CD4-positive, alpha-beta T cell (primary cell): ENCODE measurements at regions not wholly inside any gene's neighbourhood (a gene's known extent, or its start where the extent isn't known, plus 50 kb on each side); places are given as distances from the start of the nearest gene placed in this dataset.

Experiments
- ATAC-seq: fragments of 200-7000 bp; cut with Tn5 transposase; one replicate; pipeline ENCODE4 v1.10.0; 2022; ENCODE audit warnings: mild to moderate bottlenecking; ENCODE audit not compliant: poor library complexity
- CTCF ChIA-PET: fragments of 350-600 bp; sonication (Branson Sonifier 250); formaldehyde crosslinking; loops from one replicate; lab custom pipeline; 2021; ENCODE audit warnings: antibody characterized with exemption, inconsistent platforms; lab: Charles Lee
- POLR2A ChIA-PET: fragments of 350-600 bp; sonication (Branson Sonifier 250); formaldehyde crosslinking; loops from one replicate; lab custom pipeline; 2021; ENCODE audit warnings: antibody characterized with exemption, inconsistent platforms; lab: Charles Lee
- DNase-seq, 14 experiments: peaks; one replicate each; pipeline ENCODE4 v3.0.0-alpha.2; 2013 to 2020; ENCODE audit warnings: mixed read lengths in 2 of 14
- H3K27ac ChIP-seq, 2 donors: one replicate each; pipeline versions ENCODE4 v1.5.1 to v1.7.0; 2013; ENCODE audit warnings: low read length in 2 of 2, low read depth in 1 of 2, mild to moderate bottlenecking in 1 of 2
- H3K27me3 ChIP-seq, 2 experiments: 1 replicate in 1 of 2; 2 replicates in 1 of 2; pipeline versions ENCODE4 v1.6.1 to v1.7.0; 2013; ENCODE audit warnings: low read length in 2 of 2, control low read depth in 1 of 2, mild to moderate bottlenecking in 1 of 2, moderate library complexity in 1 of 2; ENCODE audit not compliant: insufficient read depth in 2 of 2, control insufficient read depth in 1 of 2
- H3K36me3 ChIP-seq: one replicate; pipeline ENCODE4 v1.6.1; 2013; ENCODE audit warnings: low read length, control low read depth; ENCODE audit not compliant: insufficient read depth
- H3K4me1 ChIP-seq: one replicate; pipeline ENCODE4 v1.6.1; 2013; ENCODE audit warnings: low read length, control low read depth; ENCODE audit not compliant: insufficient read depth
- H3K4me3 ChIP-seq: one replicate; pipeline ENCODE4 v1.5.1; 2013; ENCODE audit warnings: mild to moderate bottlenecking, low read length, moderate library complexity
- H3K9me3 ChIP-seq, 2 experiments: 1 replicate in 1 of 2; 2 replicates in 1 of 2; pipeline versions ENCODE4 v1.6.1 to v1.7.0; 2013; ENCODE audit warnings: low read length in 2 of 2, mild to moderate bottlenecking in 2 of 2, control low read depth in 1 of 2, moderate library complexity in 1 of 2; ENCODE audit not compliant: control insufficient read depth in 1 of 2, insufficient read depth in 1 of 2
- H3K27ac Mint-ChIP-seq: one replicate; pipeline ENCODE4 v1.8.0; 2020; ENCODE audit warnings: mixed read lengths
- H3K27me3 Mint-ChIP-seq: one replicate; pipeline ENCODE4 v1.8.0; 2021; ENCODE audit warnings: mixed read lengths
- H3K36me3 Mint-ChIP-seq: one replicate; pipeline ENCODE4 v1.8.0; 2021; ENCODE audit warnings: low read depth, mixed read lengths
- H3K4me1 Mint-ChIP-seq: one replicate; pipeline ENCODE4 v1.8.0; 2021; ENCODE audit warnings: low read depth, mixed read lengths
- H3K4me3 Mint-ChIP-seq: one replicate; pipeline ENCODE4 v1.8.0; 2020; ENCODE audit warnings: mild to moderate bottlenecking, mixed read lengths
- H3K9me3 Mint-ChIP-seq: one replicate; pipeline ENCODE4 v1.8.0; 2020; ENCODE audit warnings: mixed read lengths
- CTCF ChIP-seq: fragments of 200-600 bp; IDR thresholded peaks from one replicate; pipeline ENCODE4 v1.8.0; 2022; ENCODE audit warnings: antibody characterized with exemption, mild to moderate bottlenecking
- intact Hi-C, 2 experiments: fragments of 100-400 bp; cut with DNase I in 1 of 2; cut with micrococcal nuclease in 1 of 2; formaldehyde crosslinking; loops; one replicate each; pipeline versions ENCODE4 v1.15.1 to v1.9.0; 2023 to 2025; cut with DNase I, micrococcal nuclease

GRCh38 chr4:14719053-14719452 is 283.2 kb upstream of the CPEB2 start:
- ATAC-seq (no peak), DNase-seq (no peak)
- no peak for TF ChIP-seq CTCF
- ChIA-PET CTCF (no interaction called here), POLR2A (no interaction called here)
- Histone ChIP-seq H3K4me3 (no peak overlapping the region), H3K4me1 (no peaks in the 10 kb centered on the region), H3K27ac (no peak overlapping the region), H3K9me3 (no peaks in the 10 kb centered on the region), H3K36me3 (no peaks in the 10 kb centered on the region), H3K27me3 (no peaks in the 10 kb centered on the region)
- Mint-ChIP-seq H3K4me1 (no peaks in the 10 kb centered on the region), H3K9me3 (no peaks in the 10 kb centered on the region), H3K27me3 (no peaks in the 10 kb centered on the region), H3K27ac (no peak overlapping the region), H3K36me3 (no peaks in the 10 kb centered on the region), H3K4me3 (no peak overlapping the region)
- intact Hi-C loops: no loop called here

DNA sequence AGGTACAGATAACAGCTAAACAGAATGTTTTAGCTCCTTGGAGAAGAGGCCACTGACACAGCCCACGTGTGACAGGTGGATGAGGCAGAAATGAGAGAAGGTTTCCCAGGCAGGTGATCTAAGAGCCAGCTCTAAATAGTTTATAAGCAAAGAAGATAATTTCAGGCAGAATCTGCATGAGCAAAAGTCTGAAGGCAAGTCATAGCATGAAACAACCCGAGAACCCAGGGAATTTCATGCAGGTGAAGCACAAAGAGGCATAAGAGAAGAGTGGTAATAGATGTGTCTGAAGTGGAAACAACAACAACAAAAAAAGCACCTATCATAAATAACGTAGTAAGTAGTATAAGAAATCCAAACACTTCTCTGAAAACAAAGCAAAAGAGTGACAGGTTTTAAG is 275.8 kb upstream of the CPEB2 start:
- Histone ChIP-seq H3K4me3 (no peak overlapping the region), H3K36me3 (no peaks in the 10 kb centered on the region), H3K27me3 (no peaks in the 10 kb centered on the region), H3K9me3 (no peaks in the 10 kb centered on the region), H3K27ac (no peak overlapping the region), H3K4me1 (no peaks in the 10 kb centered on the region)
- ATAC-seq (no peak), DNase-seq (no peak)
- ChIA-PET POLR2A (no interaction called here), CTCF (no interaction called here)
- Mint-ChIP-seq H3K4me3 (no peak overlapping the region), H3K27ac (no peak overlapping the region), H3K9me3 (peaks cover 3% of the 10 kb centered on the region), H3K4me1 (no peaks in the 10 kb centered on the region), H3K36me3 (no peaks in the 10 kb centered on the region), H3K27me3 (peaks cover 10% of the 10 kb centered on the region)
- intact Hi-C loops: no loop called here
- TF ChIP-seq CTCF: no peak

GRCh38 chr4:14726877-14727361 is 275.4 kb upstream of the CPEB2 start:
- H3K4me3 ChIP-seq: no peak overlapping the region
- Mint-ChIP-seq H3K4me1 (no peaks in the 10 kb centered on the region), H3K9me3 (peaks cover 3% of the 10 kb centered on the region), H3K27ac (no peak overlapping the region), H3K36me3 (no peaks in the 10 kb centered on the region), H3K4me3 (no peak overlapping the region), H3K27me3 (peaks cover 14% of the 10 kb centered on the region)
- intact Hi-C loops: no loop called here
- no peaks in the 10 kb centered on the region for H3K4me1 ChIP-seq
- no peaks in the 10 kb centered on the region for H3K27me3 ChIP-seq
- TF ChIP-seq CTCF: no peak
- ChIA-PET POLR2A (no interaction called here), CTCF (no interaction called here)
- no peak overlapping the region for H3K27ac ChIP-seq
- ATAC-seq (no peak), DNase-seq (no peak)
- no peaks in the 10 kb centered on the region for H3K9me3 ChIP-seq
- H3K36me3 ChIP-seq: no peaks in the 10 kb centered on the region
